H9 (cell line): ENCODE measurements at regions not wholly inside any gene's neighbourhood (a gene's known extent, or its start where the extent isn't known, plus 50 kb on each side); places are given as distances from the start of the nearest gene placed in this dataset.

Experiments used
- DNase-seq: peaks from one replicate; pipeline ENCODE4 v3.0.0-alpha.2; 2017
- H2AFZ ChIP-seq: one replicate; pipeline ENCODE4 v1.6.1; 2013; ENCODE audit warnings: mild to moderate bottlenecking, low read length, control low read depth, moderate library complexity
- H2AK5ac ChIP-seq: 2 replicates; pipeline ENCODE4 v1.6.1; 2013; ENCODE audit warnings: low read length, control low read depth, mixed read lengths; ENCODE audit not compliant: insufficient read length
- H2BK120ac ChIP-seq: one replicate; pipeline ENCODE4 v1.6.1; 2013; ENCODE audit warnings: low read depth, mild to moderate bottlenecking, low read length, control low read depth, inconsistent platforms; ENCODE audit not compliant: poor library complexity, severe bottlenecking
- H2BK12ac ChIP-seq: 2 replicates; pipeline ENCODE4 v1.6.1; 2013; ENCODE audit warnings: low read length, control low read depth, mixed read lengths, low read depth; ENCODE audit not compliant: insufficient read length
- H2BK15ac ChIP-seq: 2 replicates; pipeline ENCODE4 v1.6.1; 2013; ENCODE audit warnings: low read depth, low read length, control low read depth
- H2BK20ac ChIP-seq: one replicate; pipeline ENCODE4 v1.6.1; 2013; ENCODE audit warnings: low read depth, mild to moderate bottlenecking, low read length, control low read depth, inconsistent platforms; ENCODE audit not compliant: poor library complexity, severe bottlenecking
- H2BK5ac ChIP-seq: 2 replicates; pipeline ENCODE4 v1.6.1; 2013; ENCODE audit warnings: low read length, control low read depth, mixed read lengths; ENCODE audit not compliant: insufficient read length
- H3K14ac ChIP-seq: 2 replicates; pipeline ENCODE4 v1.6.1; 2013; ENCODE audit warnings: low read length, control low read depth; ENCODE audit not compliant: insufficient read depth
- H3K18ac ChIP-seq: 2 replicates; pipeline ENCODE4 v1.6.1; 2013; ENCODE audit warnings: low read depth, mild to moderate bottlenecking, mixed read lengths, low read length, control low read depth; ENCODE audit not compliant: insufficient read length
- H3K23ac ChIP-seq: 2 replicates; pipeline ENCODE4 v1.6.1; 2013; ENCODE audit warnings: low read length, control low read depth, mixed read lengths, low read depth; ENCODE audit not compliant: insufficient read length
- H3K23me2 ChIP-seq: 2 replicates; pipeline ENCODE4 v1.6.1; 2013; ENCODE audit warnings: low read depth, mild to moderate bottlenecking, mixed read lengths, low read length, control low read depth; ENCODE audit not compliant: insufficient read length, poor library complexity, severe bottlenecking
- H3K27ac ChIP-seq: 2 replicates; pipeline ENCODE4 v1.5.1; 2013; ENCODE audit warnings: low read length, control low read depth, mixed read lengths, low read depth; ENCODE audit not compliant: insufficient read length
- H3K27me3 ChIP-seq: 2 replicates; pipeline ENCODE4 v1.6.1; 2013; ENCODE audit warnings: low read length, control low read depth, inconsistent platforms; ENCODE audit not compliant: insufficient read depth
- H3K4ac ChIP-seq: 2 replicates; pipeline ENCODE4 v1.6.1; 2013; ENCODE audit warnings: low read depth, mild to moderate bottlenecking, control low read depth, inconsistent platforms, low read length, moderate library complexity
- H3K4me1 ChIP-seq: 2 replicates; pipeline ENCODE4 v1.6.1; 2013; ENCODE audit warnings: low read length, control low read depth, inconsistent platforms; ENCODE audit not compliant: insufficient read depth
- H3K4me2 ChIP-seq: 2 replicates; pipeline ENCODE4 v1.6.1; 2013; ENCODE audit warnings: low read length, control low read depth, mixed read lengths; ENCODE audit not compliant: insufficient read length, insufficient read depth
- H3K56ac ChIP-seq: 2 replicates; pipeline ENCODE4 v1.6.1; 2013; ENCODE audit warnings: low read depth, mild to moderate bottlenecking, mixed read lengths, low read length, control low read depth; ENCODE audit not compliant: insufficient read length
- H3K79me1 ChIP-seq: 2 replicates; pipeline ENCODE4 v1.6.1; 2013; ENCODE audit warnings: low read depth, mild to moderate bottlenecking, moderate library complexity, low read length, control low read depth, inconsistent platforms; ENCODE audit not compliant: insufficient read depth, poor library complexity, severe bottlenecking
- H3K79me2 ChIP-seq: 2 replicates; pipeline ENCODE4 v1.6.1; 2013; ENCODE audit warnings: low read length, control low read depth, inconsistent platforms; ENCODE audit not compliant: insufficient read depth
- H3K9ac ChIP-seq: 2 replicates; pipeline ENCODE4 v1.6.1; 2013; ENCODE audit warnings: low read length, control low read depth, mixed read lengths; ENCODE audit not compliant: insufficient read length; ENCODE audit errors: extremely low read depth
- H3K9me3 ChIP-seq: one replicate; pipeline ENCODE4 v1.6.1; 2013; ENCODE audit warnings: low read depth, low read length, inconsistent platforms; ENCODE audit not compliant: control insufficient read depth
- H3T11ph ChIP-seq: one replicate; pipeline ENCODE4 v1.6.1; 2013; ENCODE audit warnings: mild to moderate bottlenecking, low read length, control low read depth, inconsistent platforms
- H4K20me1 ChIP-seq: one replicate; pipeline ENCODE4 v1.6.1; 2013; ENCODE audit not compliant: control insufficient read depth, insufficient read length, insufficient read depth
- H4K5ac ChIP-seq: 2 replicates; pipeline ENCODE4 v1.6.1; 2013; ENCODE audit warnings: low read depth, mild to moderate bottlenecking, mixed read lengths, low read length, control low read depth; ENCODE audit not compliant: insufficient read length
- H4K8ac ChIP-seq: replicated peaks from 2 replicates; pipeline ENCODE4 v1.6.1; 2013; ENCODE audit warnings: low read length, control low read depth, mixed read lengths, low read depth; ENCODE audit not compliant: insufficient read length
- H4K91ac ChIP-seq: 2 replicates; pipeline ENCODE4 v1.6.1; 2013; ENCODE audit warnings: low read depth, mild to moderate bottlenecking, moderate library complexity, mixed read lengths, low read length, control low read depth; ENCODE audit not compliant: insufficient read length
- H3K27ac Mint-ChIP-seq, 3 experiments: 2 replicates in 2 of 3; 3 replicates in 1 of 3; pipeline ENCODE4 v1.8.0; 2020 to 2021; ENCODE audit warnings: mixed read lengths in 3 of 3, mild to moderate bottlenecking in 1 of 3, moderate library complexity in 1 of 3
- H3K27me3 Mint-ChIP-seq: 2 replicates; pipeline ENCODE4 v1.8.0; 2021; ENCODE audit warnings: low read depth, mild to moderate bottlenecking, moderate library complexity, mixed read lengths
- H3K36me3 Mint-ChIP-seq, 3 experiments: 2 replicates in 2 of 3; 3 replicates in 1 of 3; pipeline ENCODE4 v1.8.0; 2020 to 2021; ENCODE audit warnings: low read depth in 3 of 3, mixed read lengths in 3 of 3; ENCODE audit not compliant: insufficient read depth in 1 of 3
- H3K4me1 Mint-ChIP-seq, 2 experiments: 2 replicates each; pipeline ENCODE4 v1.8.0; 2020; ENCODE audit warnings: mixed read lengths in 2 of 2
- H3K4me3 Mint-ChIP-seq, 2 experiments: 2 replicates in 1 of 2; 3 replicates in 1 of 2; pipeline ENCODE4 v1.8.0; 2020 to 2021; ENCODE audit warnings: mild to moderate bottlenecking in 2 of 2, mixed read lengths in 2 of 2, moderate library complexity in 1 of 2
- H3K9me3 Mint-ChIP-seq, 2 experiments: 2 replicates in 1 of 2; 3 replicates in 1 of 2; pipeline ENCODE4 v1.8.0; 2020; ENCODE audit warnings: mild to moderate bottlenecking in 2 of 2, mixed read lengths in 2 of 2, moderate library complexity in 1 of 2
- WGBS: extraction: QIAGEN DNeasy Blood & Tissue Kit; methylation state at CpG from one replicate; pipeline ENCODE4 v1.1.7; 2013; ENCODE audit warnings: missing lambda C conversion rate, low lambda C conversion rate, mixed read lengths; ENCODE audit not compliant: insufficient read length; ENCODE audit errors: extremely low coverage; 5-methylcytosine and 5-hydroxymethylcytosine counted together
- TF ChIP-seq, protein P1 (sequence below): fragments of 200-600 bp; sonication (generic); conservative IDR thresholded peaks from 3 replicates; pipeline ENCODE4 v1.8.0; 2021; ENCODE audit warnings: antibody characterized with exemption, mild to moderate bottlenecking

GRCh38 chr12:118514297-118514696, 137.9 kb downstream of the SUDS3 start:
- no peak overlapping the region for H3K14ac ChIP-seq
- H3K4me1 ChIP-seq: no peaks in the 10 kb centered on the region
- no peak overlapping the region for H3K18ac ChIP-seq
- no peak overlapping the region for H2AK5ac ChIP-seq
- no peak overlapping the region for H2BK5ac ChIP-seq
- Mint-ChIP-seq H3K36me3 (peaks cover 0 to 6% (median 0%) of the 10 kb centered on the region in 3 experiments; a peak in 2 of 7 replicates), H3K9me3 (peaks cover 9 to 10% of the 10 kb centered on the region in 2 experiments; a peak in 4 of 5 replicates), H3K27ac (no peak overlapping the region), H3K27me3 (peaks cover 2% of the 10 kb centered on the region; the same call in 1 of the 2 replicates), H3K4me3 (no peak overlapping the region), H3K4me1 (peaks cover 2 to 4% of the 10 kb centered on the region in 2 experiments)
- no peaks in the 10 kb centered on the region for H3K27me3 ChIP-seq
- H3K4me2 ChIP-seq: no peak overlapping the region
- no peak overlapping the region for H2BK20ac ChIP-seq
- no CpG with 5 or more reads among the region's 3 CpGs for WGBS
- H3K23me2 ChIP-seq: no peaks in the 10 kb centered on the region
- no peak overlapping the region for H2BK12ac ChIP-seq
- no peak overlapping the region for H4K5ac ChIP-seq
- no peak overlapping the region for H3K56ac ChIP-seq
- no peak overlapping the region for H4K91ac ChIP-seq
- H4K8ac ChIP-seq: no peak overlapping the region
- TF ChIP-seq, protein P1, sequence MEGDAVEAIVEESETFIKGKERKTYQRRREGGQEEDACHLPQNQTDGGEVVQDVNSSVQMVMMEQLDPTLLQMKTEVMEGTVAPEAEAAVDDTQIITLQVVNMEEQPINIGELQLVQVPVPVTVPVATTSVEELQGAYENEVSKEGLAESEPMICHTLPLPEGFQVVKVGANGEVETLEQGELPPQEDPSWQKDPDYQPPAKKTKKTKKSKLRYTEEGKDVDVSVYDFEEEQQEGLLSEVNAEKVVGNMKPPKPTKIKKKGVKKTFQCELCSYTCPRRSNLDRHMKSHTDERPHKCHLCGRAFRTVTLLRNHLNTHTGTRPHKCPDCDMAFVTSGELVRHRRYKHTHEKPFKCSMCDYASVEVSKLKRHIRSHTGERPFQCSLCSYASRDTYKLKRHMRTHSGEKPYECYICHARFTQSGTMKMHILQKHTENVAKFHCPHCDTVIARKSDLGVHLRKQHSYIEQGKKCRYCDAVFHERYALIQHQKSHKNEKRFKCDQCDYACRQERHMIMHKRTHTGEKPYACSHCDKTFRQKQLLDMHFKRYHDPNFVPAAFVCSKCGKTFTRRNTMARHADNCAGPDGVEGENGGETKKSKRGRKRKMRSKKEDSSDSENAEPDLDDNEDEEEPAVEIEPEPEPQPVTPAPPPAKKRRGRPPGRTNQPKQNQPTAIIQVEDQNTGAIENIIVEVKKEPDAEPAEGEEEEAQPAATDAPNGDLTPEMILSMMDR: no peak
- H4K20me1 ChIP-seq: no peaks in the 10 kb centered on the region
- no peak overlapping the region for H2BK15ac ChIP-seq
- no peaks in the 10 kb centered on the region for H3K9me3 ChIP-seq
- H2AFZ ChIP-seq: no peak overlapping the region
- DNase-seq: no peak
- no peak overlapping the region for H3K27ac ChIP-seq
- no peaks in the 10 kb centered on the region for H3K79me2 ChIP-seq
- H3K23ac ChIP-seq: no peak overlapping the region
- H2BK120ac ChIP-seq: no peak overlapping the region
- no peak overlapping the region for H3K9ac ChIP-seq
- H3K79me1 ChIP-seq: no peaks in the 10 kb centered on the region
- no peak overlapping the region for H3K4ac ChIP-seq
- no peak overlapping the region for H3T11ph ChIP-seq
